WTC11 (cell line): ENCODE measurements at regions not wholly inside any gene's neighbourhood (a gene's known extent, or its start where the extent isn't known, plus 50 kb on each side); places are given as distances from the start of the nearest gene placed in this dataset.

Source experiments
- CTCF ChIP-seq: fragments of 200-600 bp; IDR thresholded peaks from 2 replicates; pipeline ENCODE4 v1.8.0; 2022; ENCODE audit warnings: antibody characterized with exemption
- E2F5 ChIP-seq: sonication (generic); formaldehyde crosslinking; IDR thresholded peaks from 2 replicates; pipeline ENCODE4 v1.8.1; 2022; ENCODE audit warnings: mild to moderate bottlenecking, moderate library complexity, missing genetic modification reagents
- EMX1 ChIP-seq: fragments of 250-450 bp; sonication (Bioruptor Pico); IDR thresholded peaks from 2 replicates; pipeline ENCODE4 v1.8.0; 2021; ENCODE audit warnings: mild to moderate bottlenecking
- ESRRA ChIP-seq: sonication (generic); formaldehyde crosslinking; IDR thresholded peaks from 2 replicates; pipeline ENCODE4 v1.8.1; 2022; ENCODE audit warnings: mild to moderate bottlenecking, missing genetic modification reagents, borderline replicate concordance
- KAT7 ChIP-seq: sonication (generic); formaldehyde crosslinking; IDR thresholded peaks from 2 replicates; pipeline ENCODE4 v1.8.1; 2023; ENCODE audit warnings: missing genetic modification reagents, mild to moderate bottlenecking, borderline replicate concordance
- MXD4 ChIP-seq: fragments of 250-450 bp; sonication (Bioruptor Pico); IDR thresholded peaks from 2 replicates; pipeline ENCODE4 v1.8.0; 2021; ENCODE audit warnings: mild to moderate bottlenecking, moderate library complexity, borderline replicate concordance
- NFYB ChIP-seq: sonication (generic); formaldehyde crosslinking; conservative IDR thresholded peaks from 2 replicates; pipeline ENCODE4 v1.8.0; 2022; ENCODE audit warnings: low read depth, missing genetic modification reagents
- NR2C2 ChIP-seq: sonication (generic); formaldehyde crosslinking; IDR thresholded peaks from 2 replicates; pipeline ENCODE4 v1.8.0; 2022; ENCODE audit warnings: mild to moderate bottlenecking, missing genetic modification reagents
- ZNF138 ChIP-seq: sonication (generic); formaldehyde crosslinking; conservative IDR thresholded peaks from 2 replicates; pipeline ENCODE4 v1.8.1; 2022; ENCODE audit warnings: mild to moderate bottlenecking, moderate library complexity, missing genetic modification reagents
- ZNF232 ChIP-seq: sonication (generic); formaldehyde crosslinking; IDR thresholded peaks from 2 replicates; pipeline ENCODE4 v1.8.0; 2022; ENCODE audit warnings: mild to moderate bottlenecking, missing genetic modification reagents

- TF ChIP-seq ZNF138 (CRISPR knock-in tag) (no peak), ZNF232 (CRISPR knock-in tag) (no peak), ESRRA (CRISPR knock-in tag) (no peak), CTCF (no peak), MXD4 (CRISPR knock-in tag) (no peak), NR2C2 (no peak), NFYB (CRISPR knock-in tag) (no peak), E2F5 (CRISPR knock-in tag) (no peak), EMX1 (CRISPR knock-in tag) (no peak), KAT7 (CRISPR knock-in tag) (no peak)
These were observed 59.2 kb upstream of the ADORA2B start for GRCh38 chr17:15885770-15886169.
